NCI-H510A treated with DMSO at 0.1 percent for 48 hours (cell line): ENCODE measurements at regions not wholly inside any gene's neighbourhood (a gene's known extent, or its start where the extent isn't known, plus 50 kb on each side); places are given as distances from the start of the nearest gene placed in this dataset.

Experiments
- DNase-seq: peaks from one replicate; lab custom pipeline; 2025; lab: John Stamatoyannopoulos, UW

- DNase-seq = no peak
Observed at GRCh38 chr5:174159327-174160114, 114.0 kb downstream of the NSG2 start.

GRCh38 chr5:174165406-174165805, 119.9 kb downstream of the NSG2 start:
- DNase-seq = no peak

GRCh38 chr5:174166231-174167079, 120.9 kb downstream of the NSG2 start:
- no peak for DNase-seq

- DNase-seq = no peak
Observed at GRCh38 chr5:174167080-174167910, 121.8 kb downstream of the NSG2 start.

- DNase-seq = no peak
Observed at GRCh38 chr5:174172152-174172551, 126.6 kb downstream of the NSG2 start.

GRCh38 chr5:174172566-174172965, 127.1 kb downstream of the NSG2 start:
- DNase-seq = no peak

GRCh38 chr5:174173766-174174165, 128.3 kb downstream of the NSG2 start:
- no peak for DNase-seq

GRCh38 chr5:174175716-174176268, 130.3 kb downstream of the NSG2 start:
- DNase-seq = no peak

- DNase-seq = no peak
Observed at GRCh38 chr5:174176511-174176910, 131.0 kb downstream of the NSG2 start.

GRCh38 chr5:174177531-174177930, 132.0 kb downstream of the NSG2 start:
- no peak for DNase-seq

GRCh38 chr5:174177976-174178605, 132.6 kb downstream of the NSG2 start:
- no peak for DNase-seq

GRCh38 chr5:174180639-174181038, 135.1 kb downstream of the NSG2 start:
- DNase-seq = no peak

GRCh38 chr5:174182111-174182510, 136.6 kb downstream of the NSG2 start:
- no peak for DNase-seq

- no peak for DNase-seq
Observed at GRCh38 chr5:174183701-174184100, 138.2 kb downstream of the NSG2 start.

GRCh38 chr5:174185506-174185905, 140.0 kb downstream of the NSG2 start:
- no peak for DNase-seq

GRCh38 chr5:174186096-174186695, 140.7 kb downstream of the NSG2 start:
- no peak for DNase-seq

- DNase-seq = no peak
Observed at GRCh38 chr5:174187001-174187400, 141.5 kb downstream of the NSG2 start.

- no peak for DNase-seq
Observed at GRCh38 chr5:174187481-174187880, 142.0 kb downstream of the NSG2 start.

- no peak for DNase-seq
Observed at GRCh38 chr5:174188295-174188694, 142.8 kb downstream of the NSG2 start.

GRCh38 chr5:174189654-174190541, 144.4 kb downstream of the NSG2 start:
- DNase-seq = no peak
